Omental fat pad (tissue), 3 donors: ENCODE measurements at regions not wholly inside any gene's neighbourhood (a gene's known extent, or its start where the extent isn't known, plus 50 kb on each side); places are given as distances from the start of the nearest gene placed in this dataset.

ENCODE experiments used
- ATAC-seq: fragments of 150-250 bp; one replicate; pipeline ENCODE4 v1.9.1; 2016; ENCODE audit warnings: mild to moderate bottlenecking, moderate library complexity; ENCODE audit not compliant: low FRiP score
- DNase-seq: peaks from one replicate; pipeline ENCODE4 v3.0.0-alpha.2; 2019; ENCODE audit warnings: low spot score
- CTCF ChIP-seq, 3 donors: fragments of 450-650 bp; IDR thresholded peaks; one replicate each; pipeline ENCODE4 v1.5.1; 2016 to 2017; ENCODE audit warnings: antibody characterized with exemption in 3 of 3, mild to moderate bottlenecking in 3 of 3, moderate library complexity in 2 of 3

GRCh38 chr3:95627697-95628096, 1186.7 kb upstream of the EPHA6 start:
- DNase-seq (no peak), ATAC-seq (no peak)
- no peak for TF ChIP-seq CTCF (IDR thresholded peaks at IDR 0.05)

- DNase-seq (no peak), ATAC-seq (no peak)
- no peak for TF ChIP-seq CTCF (IDR thresholded peaks at IDR 0.05)
These were observed 1184.6 kb upstream of the EPHA6 start for GRCh38 chr3:95629802-95630201.

DNA sequence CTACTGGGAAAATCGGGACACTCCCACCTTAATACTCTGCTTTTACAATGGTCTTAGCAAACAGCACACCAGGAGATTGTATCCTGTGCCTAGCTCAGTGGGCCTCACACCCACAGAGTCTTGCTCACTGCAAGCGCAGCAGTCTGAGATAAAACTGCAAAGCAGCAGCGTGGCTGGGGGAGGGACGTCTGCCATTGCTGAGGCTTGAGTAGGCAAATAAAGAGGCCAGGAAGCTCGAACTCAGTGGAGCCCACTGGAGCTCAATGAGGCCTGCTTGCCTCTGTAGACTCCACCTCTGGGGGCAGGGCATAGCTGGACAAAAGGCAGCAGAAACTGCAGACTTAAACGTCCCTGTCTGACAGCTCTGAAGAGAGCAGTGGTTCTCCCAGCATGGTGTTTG, 1169.1 kb upstream of the EPHA6 start:
- no peak for ATAC-seq
- DNase-seq, result no peak
- TF ChIP-seq CTCF (IDR thresholded peaks at IDR 0.05), result no peak

DNA sequence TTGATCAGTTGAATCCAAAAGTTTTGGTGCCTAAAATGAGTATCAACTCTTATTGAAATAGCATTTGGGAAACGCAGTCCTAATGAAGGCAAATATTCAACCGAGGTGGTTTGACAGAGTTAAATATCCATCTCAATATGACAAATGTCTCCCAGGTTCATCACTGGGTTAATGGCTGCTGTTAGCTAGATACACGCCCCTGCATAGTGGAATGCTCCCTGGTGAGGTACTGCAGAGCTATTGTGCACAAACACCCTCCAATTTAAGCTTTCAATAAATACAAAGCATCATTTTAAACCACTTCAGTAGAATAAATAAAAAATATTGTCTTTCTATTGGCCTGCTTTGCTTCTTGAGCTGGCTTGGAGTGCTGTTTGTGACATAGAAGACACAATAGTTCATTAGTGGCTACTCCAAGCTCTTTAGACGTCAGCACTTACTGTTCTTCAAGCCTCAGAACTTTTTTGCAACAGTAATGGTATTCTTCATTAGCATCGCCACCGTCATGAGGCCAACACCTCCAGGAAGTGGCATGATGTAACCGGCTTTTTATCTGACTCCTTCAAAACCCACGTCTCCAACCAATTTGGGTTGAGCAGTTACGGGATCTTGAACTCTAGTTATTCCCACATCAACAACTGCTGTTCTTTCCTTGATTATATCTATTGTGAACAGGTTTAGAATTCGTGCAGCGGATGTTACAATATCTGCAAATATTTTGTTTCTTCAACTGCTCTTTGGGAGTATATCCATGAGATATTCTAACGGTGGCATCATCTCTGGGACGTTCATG, 1159.6 kb upstream of the EPHA6 start:
- no peak for TF ChIP-seq CTCF (IDR thresholded peaks at IDR 0.05)
- DNase-seq (no peak), ATAC-seq (no peak)

GRCh38 chr3:95655363-95655986, 1158.9 kb upstream of the EPHA6 start:
- no peak for TF ChIP-seq CTCF (IDR thresholded peaks at IDR 0.05)
- ATAC-seq (no peak), DNase-seq (no peak)

- no peak for ATAC-seq
- DNase-seq, result no peak
These were observed 1143.6 kb upstream of the EPHA6 start for GRCh38 chr3:95670765-95671164.

More at GRCh38 chr3:95670765-95671164, 1143.6 kb upstream of the EPHA6 start:
- no peak for TF ChIP-seq CTCF (IDR thresholded peaks at IDR 0.05)
